ENCODE measurements at regions not wholly inside any gene's neighbourhood (a gene's known extent, or its start where the extent isn't known, plus 50 kb on each side); places are given as distances from the start of the nearest gene placed in this dataset.

GRCh38 chr1:56145581-56145980 lies 433.8 kb downstream of the PLPP3 start:
- Histone ChIP-seq H2BK120ac (ENCODE audit: insufficient read depth, low read length, poor library complexity) (no peak overlapping the region), H3K79me2 (ENCODE audit: control insufficient read depth, insufficient read depth, low read length, poor library complexity) (no peaks in the 10 kb centered on the region), H4K8ac (ENCODE audit: low read depth, low read length) (no peak overlapping the region), H3K4me2 (ENCODE audit: low read length) (no peak overlapping the region), H2AK5ac (ENCODE audit: low read length) (no peak overlapping the region), H4K12ac (ENCODE audit: low read depth, low read length) (no peak overlapping the region), H3K4me1 (ENCODE audit: control insufficient read depth in 1 of 2, insufficient read depth in 2 of 2, low read length in 2 of 2) (no peaks in the 10 kb centered on the region), H3K9me3 (ENCODE audit: insufficient read depth, low read depth, low read length) (no peaks in the 10 kb centered on the region), H3K79me1 (ENCODE audit: low read length) (peaks cover 1% of the 10 kb centered on the region), H3K23ac (ENCODE audit: low read length) (no peak overlapping the region), H3K4ac (ENCODE audit: low read depth, low read length) (no peak overlapping the region), H3K14ac (ENCODE audit: low read length) (no peak overlapping the region), H3K9ac (ENCODE audit: low read length) (no peak overlapping the region), H3K27ac (ENCODE audit: low read depth, low read length) (no peak overlapping the region), H3K27me3 (ENCODE audit: insufficient read depth, low read length) (no peaks in the 10 kb centered on the region), H2BK5ac (ENCODE audit: low read depth, low read length, poor library complexity) (no peak overlapping the region), H2AFZ (ENCODE audit: insufficient read depth, low read length, poor library complexity) (no peak overlapping the region), H4K91ac (ENCODE audit: low read depth, low read length) (no peak overlapping the region), H3K18ac (ENCODE audit: low read length) (no peak overlapping the region), H2BK12ac (ENCODE audit: low read length) (no peak overlapping the region), H3K36me3 (ENCODE audit: control insufficient read depth in 1 of 2, insufficient read depth in 2 of 2, low read length in 2 of 2) (no peaks in the 10 kb centered on the region), H3K4me3 (ENCODE audit: low read depth, low read length) (no peak overlapping the region)
- DNase-seq = no peak
- WGBS (ENCODE audit: extremely low coverage, insufficient coverage, insufficient read length) = no CpG with 5 or more reads among the region's 1 CpG

- H3K4me3 ChIP-seq (ENCODE audit: low read depth, low read length) = no peak overlapping the region
- H2BK12ac ChIP-seq (ENCODE audit: low read length) = no peak overlapping the region
- H3K9me3 ChIP-seq (ENCODE audit: insufficient read depth, low read depth, low read length) = no peaks in the 10 kb centered on the region
- H2BK5ac ChIP-seq (ENCODE audit: low read depth, low read length, poor library complexity) = no peak overlapping the region
- no peaks in the 10 kb centered on the region for H3K36me3 ChIP-seq (ENCODE audit: control insufficient read depth in 1 of 2, insufficient read depth in 2 of 2, low read length in 2 of 2)
- H3K9ac ChIP-seq (ENCODE audit: low read length) = no peak overlapping the region
- DNase-seq = no peak
- no peaks in the 10 kb centered on the region for H3K79me2 ChIP-seq (ENCODE audit: control insufficient read depth, insufficient read depth, low read length, poor library complexity)
- H3K27ac ChIP-seq (ENCODE audit: low read depth, low read length) = no peak overlapping the region
- peaks cover 1% of the 10 kb centered on the region for H3K79me1 ChIP-seq (ENCODE audit: low read length)
- H2BK120ac ChIP-seq (ENCODE audit: insufficient read depth, low read length, poor library complexity) = no peak overlapping the region
- no peak overlapping the region for H3K18ac ChIP-seq (ENCODE audit: low read length)
- no peaks in the 10 kb centered on the region for H3K4me1 ChIP-seq (ENCODE audit: control insufficient read depth in 1 of 2, insufficient read depth in 2 of 2, low read length in 2 of 2)
- no peak overlapping the region for H4K8ac ChIP-seq (ENCODE audit: low read depth, low read length)
- H3K27me3 ChIP-seq (ENCODE audit: insufficient read depth, low read length) = no peaks in the 10 kb centered on the region
- no peak overlapping the region for H3K4ac ChIP-seq (ENCODE audit: low read depth, low read length)
- H3K14ac ChIP-seq (ENCODE audit: low read length) = no peak overlapping the region
- WGBS (ENCODE audit: extremely low coverage, insufficient coverage, insufficient read length) = no CpG with 5 or more reads among the region's 1 CpG
- no peak overlapping the region for H2AK5ac ChIP-seq (ENCODE audit: low read length)
- no peak overlapping the region for H4K12ac ChIP-seq (ENCODE audit: low read depth, low read length)
- H2AFZ ChIP-seq (ENCODE audit: insufficient read depth, low read length, poor library complexity) = no peak overlapping the region
- no peak overlapping the region for H3K23ac ChIP-seq (ENCODE audit: low read length)
- no peak overlapping the region for H4K91ac ChIP-seq (ENCODE audit: low read depth, low read length)
- H3K4me2 ChIP-seq (ENCODE audit: low read length) = no peak overlapping the region
Observed at GRCh38 chr1:56142301-56142700, 437.1 kb downstream of the PLPP3 start.

DNA sequence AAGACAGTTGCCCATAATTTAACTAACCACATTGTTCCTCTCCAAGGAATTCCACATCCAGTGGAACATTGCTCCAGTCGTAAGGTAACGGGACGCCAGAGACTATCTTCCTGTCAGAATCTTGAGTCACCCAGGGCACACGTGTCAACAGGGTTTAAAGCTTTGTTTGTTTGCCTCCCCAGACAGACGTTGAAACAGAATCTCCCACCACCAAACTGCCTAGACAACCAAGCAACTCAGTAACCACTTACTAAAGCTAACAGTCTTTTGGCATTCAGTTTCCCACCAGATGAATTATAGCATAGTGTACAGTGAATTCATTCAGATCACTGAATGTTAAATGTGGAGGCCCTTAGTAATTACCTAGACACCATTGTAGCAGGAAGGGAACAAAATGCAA lies 439.5 kb downstream of the PLPP3 start:
- Histone ChIP-seq H2BK5ac (ENCODE audit: low read depth, low read length, poor library complexity) (no peak overlapping the region), H3K23ac (ENCODE audit: low read length) (no peak overlapping the region), H3K4me3 (ENCODE audit: low read depth, low read length) (no peak overlapping the region), H2BK120ac (ENCODE audit: insufficient read depth, low read length, poor library complexity) (peak overlapping the region; percentile 20), H3K27ac (ENCODE audit: low read depth, low read length) (no peak overlapping the region), H4K12ac (ENCODE audit: low read depth, low read length) (no peak overlapping the region), H3K4me1 (ENCODE audit: control insufficient read depth in 1 of 2, insufficient read depth in 2 of 2, low read length in 2 of 2) (peaks cover 2 to 3% of the 10 kb centered on the region in 2 experiments), H4K91ac (ENCODE audit: low read depth, low read length) (no peak overlapping the region), H3K9me3 (ENCODE audit: insufficient read depth, low read depth, low read length) (no peaks in the 10 kb centered on the region), H3K4ac (ENCODE audit: low read depth, low read length) (no peak overlapping the region), H3K79me2 (ENCODE audit: control insufficient read depth, insufficient read depth, low read length, poor library complexity) (no peaks in the 10 kb centered on the region), H3K18ac (ENCODE audit: low read length) (no peak overlapping the region), H2AFZ (ENCODE audit: insufficient read depth, low read length, poor library complexity) (no peak overlapping the region), H2BK12ac (ENCODE audit: low read length) (peak overlapping the region; percentile 54), H3K79me1 (ENCODE audit: low read length) (peaks cover 3% of the 10 kb centered on the region), H3K36me3 (ENCODE audit: control insufficient read depth in 1 of 2, insufficient read depth in 2 of 2, low read length in 2 of 2) (no peaks in the 10 kb centered on the region), H2AK5ac (ENCODE audit: low read length) (no peak overlapping the region), H4K8ac (ENCODE audit: low read depth, low read length) (no peak overlapping the region), H3K9ac (ENCODE audit: low read length) (no peak overlapping the region), H3K14ac (ENCODE audit: low read length) (no peak overlapping the region), H3K27me3 (ENCODE audit: insufficient read depth, low read length) (no peaks in the 10 kb centered on the region), H3K4me2 (ENCODE audit: low read length) (no peak overlapping the region)
- no CpG with 5 or more reads among the region's 5 CpGs for WGBS (ENCODE audit: extremely low coverage, insufficient coverage, insufficient read length)
- DNase-seq = no peak

- no peak overlapping the region for H2BK12ac ChIP-seq (ENCODE audit: low read length)
- H2BK120ac ChIP-seq (ENCODE audit: insufficient read depth, low read length, poor library complexity) = no peak overlapping the region
- no peak overlapping the region for H3K18ac ChIP-seq (ENCODE audit: low read length)
- WGBS (ENCODE audit: extremely low coverage, insufficient coverage, insufficient read length) = no CpG with 5 or more reads among the region's 5 CpGs
- no peak overlapping the region for H3K27ac ChIP-seq (ENCODE audit: low read depth, low read length)
- H3K4me1 ChIP-seq (ENCODE audit: control insufficient read depth in 1 of 2, insufficient read depth in 2 of 2, low read length in 2 of 2) = peaks cover 2 to 3% of the 10 kb centered on the region in 2 experiments
- no peak overlapping the region for H4K8ac ChIP-seq (ENCODE audit: low read depth, low read length)
- no peak overlapping the region for H3K4ac ChIP-seq (ENCODE audit: low read depth, low read length)
- H3K9me3 ChIP-seq (ENCODE audit: insufficient read depth, low read depth, low read length) = no peaks in the 10 kb centered on the region
- H3K4me3 ChIP-seq (ENCODE audit: low read depth, low read length) = no peak overlapping the region
- peak; percentile 26 to 65 for DNase-seq
- H2AFZ ChIP-seq (ENCODE audit: insufficient read depth, low read length, poor library complexity) = no peak overlapping the region
- H3K4me2 ChIP-seq (ENCODE audit: low read length) = no peak overlapping the region
- H3K36me3 ChIP-seq (ENCODE audit: control insufficient read depth in 1 of 2, insufficient read depth in 2 of 2, low read length in 2 of 2) = no peaks in the 10 kb centered on the region
- H3K9ac ChIP-seq (ENCODE audit: low read length) = no peak overlapping the region
- no peak overlapping the region for H3K23ac ChIP-seq (ENCODE audit: low read length)
- no peak overlapping the region for H2AK5ac ChIP-seq (ENCODE audit: low read length)
- no peak overlapping the region for H2BK5ac ChIP-seq (ENCODE audit: low read depth, low read length, poor library complexity)
- H4K91ac ChIP-seq (ENCODE audit: low read depth, low read length) = no peak overlapping the region
- peaks cover 5% of the 10 kb centered on the region for H3K79me1 ChIP-seq (ENCODE audit: low read length)
- H3K27me3 ChIP-seq (ENCODE audit: insufficient read depth, low read length) = no peaks in the 10 kb centered on the region
- no peak overlapping the region for H4K12ac ChIP-seq (ENCODE audit: low read depth, low read length)
- no peak overlapping the region for H3K14ac ChIP-seq (ENCODE audit: low read length)
- no peaks in the 10 kb centered on the region for H3K79me2 ChIP-seq (ENCODE audit: control insufficient read depth, insufficient read depth, low read length, poor library complexity)
Observed at GRCh38 chr1:56137521-56138505, 441.6 kb downstream of the PLPP3 start.

Data from trophoblast cell (in vitro differentiated cells and primary cell).